ENCODE measurements at regions not wholly inside any gene's neighbourhood (a gene's known extent, or its start where the extent isn't known, plus 50 kb on each side); places are given as distances from the start of the nearest gene placed in this dataset.
"Not testable (repeated sequence)": the region's sequence is repeated elsewhere in the genome, so short reads cannot be mapped to it uniquely, and the experiment has no call there.

DNA sequence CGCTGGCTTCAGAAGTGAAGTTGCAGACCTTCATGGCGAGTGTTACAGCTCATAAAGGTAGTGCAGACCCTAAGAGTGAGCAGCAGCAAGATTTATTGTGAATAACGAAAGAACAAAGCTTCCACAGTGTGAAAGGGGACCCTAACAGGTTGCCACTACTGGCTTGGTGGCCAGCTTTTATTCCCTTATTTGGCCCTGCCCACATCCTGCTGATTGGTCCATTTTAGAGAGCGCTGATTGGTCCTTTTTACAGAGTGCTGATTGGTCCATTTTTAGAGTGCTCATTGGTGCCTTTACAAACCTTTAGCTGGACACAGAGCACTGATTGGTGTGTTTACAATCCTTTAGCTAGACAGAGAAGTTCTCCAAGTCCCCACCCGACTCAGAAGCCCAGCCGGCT lies 298.0 kb upstream of the DLGAP1 start:
- not testable (repeated sequence) for DNase-seq

DNA sequence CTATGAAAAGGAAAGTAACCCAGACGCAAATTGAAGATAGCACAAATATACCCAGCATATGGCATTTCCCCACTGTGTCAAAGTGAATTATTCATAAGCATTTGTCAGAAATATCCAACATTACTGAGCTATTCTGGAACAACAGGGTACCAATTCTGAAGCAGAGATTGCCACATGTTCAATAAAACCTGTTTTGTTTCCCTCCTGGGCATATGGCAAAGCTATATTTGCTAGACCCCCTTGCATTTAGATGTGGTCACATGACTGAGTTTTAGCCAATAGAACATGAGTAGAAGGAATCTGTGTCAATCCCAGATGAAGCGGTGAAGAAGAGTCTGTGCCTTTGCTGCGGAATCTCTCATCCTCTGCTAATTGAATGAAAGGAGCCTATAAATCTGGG lies 296.4 kb upstream of the DLGAP1 start:
- no peak for DNase-seq

DNA sequence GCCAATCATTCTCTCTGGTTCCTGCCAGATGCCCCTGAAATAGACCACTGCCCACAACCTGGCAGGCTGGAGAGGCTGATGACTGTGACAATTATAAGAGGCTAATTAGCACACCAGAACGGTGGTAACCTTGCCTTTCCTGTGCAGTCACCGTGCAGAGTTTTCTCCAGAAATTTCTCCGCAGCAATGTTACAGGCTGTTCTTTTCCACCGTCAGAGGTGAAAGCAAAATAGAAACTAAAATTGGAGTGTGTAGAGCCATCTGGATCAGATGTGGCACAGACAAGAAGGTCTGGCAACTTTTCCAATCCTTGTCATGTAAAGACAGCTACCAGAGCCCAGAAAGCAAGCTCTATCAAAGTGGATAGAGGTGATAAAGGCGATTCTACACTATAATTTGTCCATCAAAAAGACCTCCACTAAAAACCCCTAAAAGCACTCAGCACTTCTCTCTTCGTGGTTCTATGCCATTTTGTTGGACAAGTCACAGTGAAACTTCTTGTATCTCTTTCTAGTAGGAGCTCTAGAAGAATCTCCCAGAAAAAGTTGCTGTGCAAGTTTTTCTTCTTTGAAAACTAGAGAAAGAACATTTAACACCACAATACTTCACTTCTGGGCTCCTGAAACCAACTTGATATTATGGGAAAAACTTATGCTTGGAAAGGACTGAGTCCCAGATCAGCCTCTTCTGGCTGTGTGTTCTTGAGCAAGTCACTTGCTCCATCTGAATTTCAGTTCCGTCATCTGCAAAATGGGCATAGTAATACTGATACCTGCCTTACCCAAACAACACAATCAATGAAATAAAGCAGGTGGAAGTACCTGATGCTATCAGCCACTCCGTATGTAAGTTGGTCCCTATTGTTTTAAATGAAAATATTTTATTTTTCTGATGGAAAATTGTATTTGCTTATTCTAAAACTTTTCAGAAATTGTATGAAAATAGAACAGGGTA lies 295.6 kb upstream of the DLGAP1 start:
- DNase-seq: no peak

DNA sequence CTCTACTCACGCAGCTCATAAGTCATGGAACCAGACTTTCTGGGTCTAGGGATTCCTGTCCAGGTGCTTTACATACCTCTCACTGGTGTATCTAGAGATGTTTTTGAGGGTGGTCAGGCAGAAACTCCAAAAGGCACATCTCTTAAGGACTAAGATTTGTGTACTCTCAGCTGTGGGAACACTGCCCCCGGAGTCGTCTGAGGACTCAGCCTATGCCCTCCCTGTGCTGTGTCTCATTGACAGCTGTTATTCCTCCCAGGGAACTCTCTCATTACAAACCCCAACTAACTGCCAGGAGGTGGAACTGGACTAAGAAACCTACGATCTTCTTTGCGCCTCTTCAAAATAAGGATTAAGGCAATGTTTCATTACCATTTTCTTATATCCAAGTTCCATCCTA lies 293.9 kb upstream of the DLGAP1 start:
- DNase-seq: no peak

DNA sequence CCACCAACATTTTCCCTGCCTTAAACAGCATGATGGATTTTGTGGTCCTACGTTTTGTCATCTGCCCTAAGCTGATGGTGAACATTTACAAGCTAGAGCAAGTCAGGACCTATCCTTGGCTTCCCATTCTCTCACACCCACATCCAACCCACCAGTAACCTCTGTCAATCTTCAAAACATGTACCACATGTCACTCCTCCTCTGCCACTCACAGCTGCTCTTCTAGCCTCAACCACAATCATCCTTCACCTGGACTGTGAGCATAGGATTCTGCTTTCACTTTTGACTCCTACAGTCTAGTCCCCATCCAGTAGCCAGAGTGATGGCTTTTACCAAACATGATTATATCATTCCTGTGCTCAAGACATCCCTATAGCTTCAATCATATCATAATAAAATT lies 279.8 kb upstream of the DLGAP1 start:
- no peak for DNase-seq

DNA sequence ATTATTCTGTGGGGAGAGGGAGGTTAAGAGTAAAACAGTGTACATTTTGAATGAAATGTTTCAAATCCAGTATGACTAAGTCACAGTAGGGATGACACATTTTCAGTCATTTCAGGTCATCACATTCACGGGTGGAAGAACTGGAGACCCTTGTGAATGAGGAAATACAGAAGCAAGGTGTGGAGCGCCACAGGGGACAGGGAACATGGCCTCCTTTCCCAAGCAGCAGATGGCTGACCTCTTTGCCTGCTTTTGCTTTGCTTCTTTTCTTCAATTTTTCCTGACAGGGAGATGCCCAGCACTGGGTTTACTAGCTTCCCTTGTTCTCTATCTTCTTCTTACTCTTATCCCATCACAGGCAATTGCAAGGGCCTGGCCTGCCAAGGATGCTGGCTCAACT lies 278.9 kb upstream of the DLGAP1 start:
- DNase-seq: no peak

DNA sequence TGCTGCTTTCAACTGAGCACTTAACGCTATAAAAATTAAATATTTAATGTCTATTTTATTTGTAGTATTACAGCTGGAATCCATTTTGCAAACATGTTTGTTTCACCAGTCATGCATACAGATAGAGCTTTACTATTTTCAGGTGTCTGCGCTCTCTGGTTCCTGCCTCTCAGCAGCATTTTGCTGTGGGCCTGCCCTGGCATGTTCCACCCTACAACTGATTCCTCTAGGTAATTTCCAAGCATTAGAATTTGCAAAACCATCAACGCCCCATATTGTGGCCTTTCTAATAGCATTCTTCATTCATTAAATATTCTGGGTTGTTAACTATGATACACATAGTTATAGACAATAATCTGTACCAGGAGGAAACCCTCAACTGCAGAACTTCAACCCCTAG lies 266.4 kb upstream of the DLGAP1 start:
- DNase-seq: no peak

DNA sequence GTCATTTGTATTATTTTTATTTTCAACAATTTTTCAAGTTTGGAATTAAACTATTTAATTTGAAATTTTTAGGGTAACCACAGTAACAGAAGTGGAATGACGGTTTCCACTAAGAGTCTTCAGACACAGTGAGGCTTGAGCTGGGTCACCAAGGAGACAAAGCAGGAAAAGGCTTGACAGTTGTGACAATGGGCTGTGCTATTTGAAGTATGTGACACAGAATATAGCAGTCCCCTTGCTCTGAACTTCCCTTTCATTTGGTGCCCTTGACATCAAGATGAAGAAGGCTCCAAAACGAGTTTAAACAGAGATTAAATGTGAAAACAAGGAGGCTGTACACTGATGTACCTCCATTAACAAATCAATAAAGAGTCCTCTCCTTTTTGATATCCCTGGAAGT lies 265.4 kb upstream of the DLGAP1 start:
- DNase-seq: no peak

DNA sequence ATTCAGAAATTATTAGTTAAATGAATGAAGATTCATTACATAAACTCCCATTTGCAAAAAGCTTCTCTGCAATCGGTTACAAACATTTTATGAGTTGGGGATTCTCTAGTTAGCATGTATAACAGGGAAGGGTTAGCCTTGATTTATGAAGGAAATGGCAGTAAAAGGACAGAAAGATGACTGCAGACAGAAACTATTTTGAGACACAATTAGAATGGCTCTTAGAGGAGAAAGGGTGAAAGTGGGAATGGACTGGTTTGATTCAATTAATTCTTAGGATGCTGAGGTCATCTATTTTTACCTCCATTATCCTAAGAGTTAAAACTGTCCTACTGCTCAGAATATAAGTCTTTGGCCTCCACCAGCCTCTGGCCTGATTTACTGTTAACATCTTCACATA lies 250.8 kb upstream of the DLGAP1 start:
- DNase-seq: no peak

DNA sequence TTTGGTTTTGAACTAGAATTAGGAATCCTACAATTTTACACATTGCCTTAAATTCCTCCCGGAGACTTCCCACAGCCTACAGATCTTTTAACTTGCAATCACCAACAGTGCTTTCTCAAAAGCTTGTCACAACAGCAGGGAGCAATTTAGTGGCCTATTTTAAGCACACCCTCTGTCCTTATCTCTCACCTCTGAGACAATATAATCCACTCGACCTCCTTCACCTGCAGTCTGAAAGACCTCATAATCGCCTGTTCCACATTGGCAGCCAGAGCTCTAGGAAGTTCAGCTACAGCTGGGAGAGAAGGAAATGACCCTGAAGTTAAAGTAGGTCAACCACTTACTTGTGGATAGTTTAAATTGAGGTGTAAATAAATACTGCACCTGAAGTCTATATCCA lies 249.7 kb upstream of the DLGAP1 start:
- DNase-seq: no peak

DNA sequence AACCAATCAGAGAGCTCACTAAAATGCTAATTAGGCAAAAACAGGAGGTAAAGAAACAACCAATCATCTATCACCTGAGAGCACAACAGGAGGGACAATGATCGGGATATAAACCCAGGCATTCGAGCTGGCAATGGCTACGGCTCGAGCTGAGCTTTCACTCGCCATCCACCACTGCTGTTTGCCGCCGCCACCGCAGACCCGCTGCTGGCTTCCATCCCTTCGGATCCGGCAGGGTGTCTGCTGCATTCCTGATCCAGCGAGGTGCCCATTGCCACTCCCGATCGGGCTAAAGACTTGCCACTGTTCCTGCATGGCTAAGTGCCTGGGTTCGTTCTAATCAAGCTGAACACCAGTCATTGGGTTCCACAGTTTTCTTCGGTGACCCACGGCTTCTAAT lies 236.7 kb upstream of the DLGAP1 start:
- DNase-seq: no peak

DNA sequence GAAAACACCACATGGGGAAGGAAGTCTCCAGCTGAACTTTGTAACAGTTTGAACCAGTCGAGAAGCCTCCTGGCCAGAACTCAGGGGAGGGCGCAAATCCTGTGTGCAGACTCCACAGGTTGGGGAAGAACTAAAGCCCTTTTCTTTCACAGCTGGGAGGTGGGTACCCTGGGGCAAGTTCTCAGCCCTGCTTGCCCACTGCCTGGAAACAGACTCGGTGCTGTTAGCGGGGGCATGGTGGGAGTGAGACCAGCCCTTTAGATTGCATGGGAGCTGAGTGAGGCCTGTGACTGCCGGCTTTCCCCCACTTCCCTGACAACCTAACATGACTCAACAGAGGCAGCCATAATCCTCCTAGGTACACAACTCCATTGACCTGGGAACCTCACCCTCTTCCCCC lies 223.6 kb upstream of the DLGAP1 start:
- DNase-seq: not testable (repeated sequence)

DNA sequence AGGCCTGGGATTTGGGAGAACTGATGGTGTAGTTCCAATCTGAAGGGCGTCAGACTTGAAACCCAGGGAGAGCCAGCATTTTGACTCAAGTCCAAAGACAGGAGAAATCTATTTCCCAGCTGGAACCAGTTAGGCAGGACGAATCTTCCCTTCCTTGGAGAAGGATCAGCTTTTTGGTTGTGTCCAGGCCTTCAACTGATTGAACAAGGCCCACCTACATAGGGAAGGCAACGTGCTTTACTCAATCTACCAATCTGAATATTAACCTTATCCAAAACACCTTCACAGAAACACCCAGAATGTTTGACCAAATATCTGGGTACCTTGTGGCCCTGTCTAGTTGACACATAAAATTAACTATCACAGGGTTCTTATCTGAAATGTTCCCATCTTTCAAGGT lies 221.9 kb upstream of the DLGAP1 start:
- DNase-seq: no peak

DNA sequence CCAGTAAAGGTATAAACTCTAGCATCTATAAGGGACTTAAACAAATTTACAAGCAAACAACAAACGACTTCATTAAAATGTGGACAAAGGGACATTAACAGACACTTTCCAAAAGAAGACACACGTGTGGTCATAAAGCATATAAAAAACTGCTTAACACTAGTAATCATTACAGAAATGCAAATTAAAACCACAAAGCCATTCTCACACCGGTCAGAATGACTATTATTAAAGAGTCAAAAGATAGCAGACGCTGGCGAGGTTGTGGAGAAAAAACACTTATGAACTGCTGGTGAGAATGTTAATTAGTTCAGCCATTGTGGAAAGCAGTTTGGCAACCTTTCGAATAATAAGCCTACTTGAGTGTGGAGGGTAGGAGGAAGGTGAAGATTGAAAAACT lies 217.1 kb upstream of the DLGAP1 start:
- no peak for DNase-seq

DNA sequence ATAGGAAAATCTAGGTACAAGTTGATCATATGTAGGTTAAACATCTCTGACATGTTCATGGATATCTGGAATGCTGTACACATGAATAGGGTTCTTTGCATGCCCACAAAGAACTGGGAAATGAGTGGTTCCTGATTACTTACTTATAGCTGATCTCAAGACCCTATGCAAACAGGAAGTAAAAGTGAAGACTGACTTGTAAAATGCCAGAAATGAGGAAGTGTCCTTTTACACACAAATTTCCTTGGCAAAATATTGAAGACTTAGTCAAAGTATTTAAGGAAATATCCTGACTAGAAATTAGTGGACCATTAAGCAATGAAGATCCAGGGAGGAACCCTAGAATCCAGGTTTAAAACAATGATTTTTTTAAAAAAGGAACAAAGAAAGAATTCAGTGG lies 203.7 kb upstream of the DLGAP1 start:
- DNase-seq: no peak

DNA sequence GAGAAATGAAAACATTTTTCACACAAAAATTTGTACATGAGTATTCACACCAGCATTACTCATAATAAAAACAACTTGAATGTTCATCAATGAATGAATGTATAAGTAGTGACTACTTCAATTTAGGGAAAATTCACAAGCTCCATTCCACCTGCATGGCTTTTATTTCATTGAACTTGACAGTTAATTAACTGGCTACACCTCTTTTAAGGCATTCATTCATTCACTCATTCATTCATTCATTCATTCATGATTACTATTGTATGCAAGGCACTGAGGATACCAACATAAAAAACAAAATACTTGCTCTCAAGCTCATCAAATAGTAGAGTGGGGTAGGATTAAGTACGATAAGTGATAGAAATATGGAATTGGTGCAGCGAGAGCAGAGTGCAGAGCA lies 198.3 kb upstream of the DLGAP1 start:
- no peak for DNase-seq

DNA sequence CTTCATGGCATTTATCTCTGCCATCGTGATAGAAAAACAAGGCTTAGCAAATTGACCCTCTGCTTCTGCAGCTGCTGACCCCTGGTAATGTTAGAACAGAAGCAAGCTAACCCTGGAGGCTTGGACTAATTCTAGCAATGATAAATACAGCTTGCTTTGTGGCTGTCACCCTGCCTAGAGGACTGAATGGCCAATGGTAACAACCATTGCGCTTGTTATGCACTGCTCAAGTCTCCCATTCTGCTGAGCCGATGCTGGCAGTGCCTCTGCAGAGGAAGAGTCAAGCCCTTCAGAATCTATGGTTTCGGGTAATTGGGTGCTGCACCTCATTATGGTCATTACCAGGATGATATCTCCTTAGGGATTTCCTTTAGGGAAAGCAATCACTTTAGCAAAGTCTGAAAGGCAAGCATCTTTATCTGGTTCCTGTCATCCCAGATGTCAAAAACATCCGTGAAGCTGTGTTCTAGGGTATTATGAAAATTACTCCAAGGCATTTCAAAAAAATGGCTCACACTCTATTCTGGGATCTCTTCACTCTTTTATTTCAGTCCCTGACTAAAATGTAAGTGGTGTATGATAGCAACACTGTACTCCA lies 186.8 kb upstream of the DLGAP1 start:
- no peak for DNase-seq

DNA sequence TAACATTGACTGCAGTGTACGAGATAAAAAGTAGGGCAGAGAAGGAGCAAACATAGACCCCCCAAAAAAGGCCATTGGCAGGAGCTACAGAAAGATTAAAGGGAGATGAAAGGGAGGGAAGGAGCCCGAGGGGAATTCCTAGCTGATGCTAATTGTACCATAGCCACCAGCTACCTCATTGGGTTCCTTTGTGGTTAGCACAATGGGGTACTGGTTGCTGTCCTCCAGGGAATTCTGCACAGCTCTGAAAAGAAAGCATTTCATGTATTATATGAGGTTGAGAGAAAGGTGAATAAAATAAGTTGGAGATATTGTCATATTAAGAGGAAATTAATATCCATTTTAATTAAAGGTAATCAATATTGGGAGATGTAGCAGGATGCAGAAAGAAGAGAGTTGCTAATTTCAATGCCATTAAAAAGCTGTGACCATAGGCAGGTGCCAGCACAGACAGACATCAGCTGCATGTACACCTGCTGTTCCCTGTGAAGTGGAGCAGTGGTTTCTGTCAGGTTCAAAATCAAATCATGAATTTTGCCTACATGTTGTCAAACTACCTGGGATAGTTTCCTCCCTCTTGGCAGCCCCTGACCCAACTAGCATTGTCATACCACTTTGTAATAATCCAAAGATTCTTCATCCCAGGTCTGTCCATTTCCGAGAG lies 185.4 kb upstream of the DLGAP1 start:
- no peak for DNase-seq

DNA sequence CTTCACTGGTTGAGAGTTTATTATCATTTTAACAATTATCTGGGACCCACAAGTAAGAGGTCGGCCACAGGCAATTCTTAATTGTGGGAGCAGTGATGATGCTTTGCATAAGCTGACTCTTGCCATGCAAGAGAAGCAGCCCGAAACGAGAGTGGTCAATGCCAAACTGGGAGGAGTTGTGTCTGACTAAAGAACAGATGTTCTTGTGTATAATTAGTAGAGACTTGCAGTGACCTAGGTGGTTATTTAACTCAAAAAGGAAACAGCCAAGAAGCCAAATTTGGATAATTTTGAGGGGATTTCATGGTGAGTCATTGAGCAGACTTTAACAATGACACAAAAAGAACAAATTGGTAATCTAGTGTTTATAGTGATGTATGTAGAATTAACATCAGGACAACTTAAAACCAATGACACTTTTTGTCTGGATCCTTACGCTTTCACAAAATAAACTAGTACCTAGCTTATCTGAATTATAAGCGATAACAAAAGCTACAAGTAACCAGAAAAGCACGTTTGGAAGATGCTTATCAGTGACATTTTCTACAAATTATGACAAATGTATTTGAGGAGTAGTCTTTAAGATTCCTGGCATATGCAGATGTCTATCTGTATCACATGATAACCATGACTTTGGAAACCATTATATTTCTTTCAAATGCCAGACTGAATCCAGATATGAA lies 184.7 kb upstream of the DLGAP1 start:
- no peak for DNase-seq

DNA sequence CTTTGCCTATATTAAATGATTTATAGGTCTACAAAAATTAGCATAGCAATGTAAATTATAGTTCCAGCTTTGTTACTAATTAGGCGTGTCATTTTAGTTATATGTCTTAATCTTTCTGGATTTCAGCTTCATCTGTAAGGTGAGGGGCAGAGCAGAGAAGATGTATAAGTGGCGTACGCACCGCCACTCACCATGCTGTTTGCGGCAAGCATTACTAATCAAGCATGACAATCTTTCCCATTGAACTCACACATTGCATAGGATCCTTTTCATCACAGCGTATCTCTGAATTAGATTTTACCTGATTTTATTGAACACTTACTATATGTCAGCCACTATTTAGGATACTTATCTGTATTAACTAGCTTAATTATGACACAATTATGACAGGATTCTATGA lies 183.6 kb upstream of the DLGAP1 start:
- DNase-seq: no peak

DNA sequence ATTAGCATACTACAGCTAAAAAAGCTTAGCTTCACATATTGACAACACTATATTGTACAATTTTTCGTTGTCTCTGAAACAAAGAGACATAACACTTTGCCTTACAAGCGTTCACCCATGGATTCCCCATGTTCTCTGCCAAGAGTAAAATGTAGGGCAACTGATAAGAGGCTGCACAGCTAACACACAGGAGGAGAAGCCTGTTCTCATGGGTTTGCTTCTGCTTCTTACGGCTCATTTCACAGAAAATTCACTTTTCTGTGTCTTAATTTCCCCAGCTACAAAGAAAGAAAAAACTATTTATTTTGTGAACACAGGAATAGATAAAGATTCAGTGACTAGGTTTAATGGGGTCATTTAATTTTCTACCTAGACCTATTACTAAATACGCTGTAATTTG lies 182.8 kb upstream of the DLGAP1 start:
- no peak for DNase-seq

DNA sequence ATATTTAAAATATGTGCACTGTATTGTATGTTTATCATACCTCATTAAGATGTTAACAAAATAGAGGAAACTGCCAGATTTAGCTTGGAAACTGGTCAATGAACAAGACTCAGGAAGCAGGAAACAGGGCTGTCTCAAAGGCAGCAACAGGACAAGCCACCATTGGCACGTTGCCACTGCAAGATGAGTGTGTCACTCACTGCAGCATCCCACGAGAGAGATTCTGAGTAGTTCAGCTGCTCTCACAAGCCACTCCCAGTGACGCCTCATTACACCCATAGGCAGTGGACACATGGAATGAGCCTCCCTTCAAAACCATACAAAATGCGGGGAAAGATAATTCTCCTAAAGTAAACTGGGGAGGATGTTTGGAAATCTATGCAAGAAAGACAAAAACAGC lies 181.9 kb upstream of the DLGAP1 start:
- no peak for DNase-seq

DNA sequence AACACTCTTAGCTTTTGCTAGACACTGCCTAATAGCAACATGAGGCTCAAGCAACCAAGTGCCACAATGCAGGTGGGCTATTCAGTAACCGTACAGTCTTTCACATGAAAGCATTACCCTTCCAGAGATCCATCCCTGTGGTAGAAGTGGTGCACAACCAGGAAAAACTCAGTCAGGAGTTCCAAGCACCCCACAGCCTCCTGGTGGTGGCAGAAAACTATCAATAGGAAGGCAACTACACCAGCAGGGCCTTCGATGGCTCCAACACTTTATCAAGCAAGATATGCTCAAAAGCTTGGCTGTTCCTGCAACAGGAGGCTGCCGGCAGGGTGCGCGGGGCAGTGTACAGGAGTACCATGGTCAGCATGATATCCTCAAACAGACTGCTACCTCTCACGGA lies 176.1 kb upstream of the DLGAP1 start:
- no peak for DNase-seq

DNA sequence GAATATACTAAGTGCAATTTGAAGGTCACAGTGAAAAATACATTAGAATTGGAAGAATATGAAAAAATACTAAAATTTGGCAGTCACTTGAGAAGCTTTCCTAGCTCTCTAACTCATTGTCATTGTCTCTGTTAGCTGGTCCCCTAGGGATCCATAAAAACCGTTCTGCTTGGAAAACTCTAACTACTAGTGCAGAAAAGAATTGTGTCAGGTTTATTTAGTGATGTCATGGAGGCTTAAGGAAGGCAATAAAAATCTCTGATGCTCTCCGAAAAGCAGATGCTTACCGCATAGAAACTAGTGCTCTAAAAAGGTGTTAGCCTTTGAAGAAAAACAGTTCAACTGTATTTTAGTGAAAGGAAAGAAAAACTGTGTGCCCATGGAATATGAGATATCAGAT lies 150.1 kb upstream of the DLGAP1 start:
- no peak for DNase-seq

All from hematopoietic multipotent progenitor cell treated with erythropoietin and hydrocortisone succinate and interleukin-3 and kit ligand, for 6 days (in vitro differentiated cells).